Gastroesophageal sphincter (tissue), 4 donors: ENCODE measurements at regions not wholly inside any gene's neighbourhood (a gene's known extent, or its start where the extent isn't known, plus 50 kb on each side); places are given as distances from the start of the nearest gene placed in this dataset.

Experiments used
- ATAC-seq: fragments of 150-250 bp; one replicate; pipeline ENCODE4 v1.9.1; 2016; ENCODE audit warnings: mild to moderate bottlenecking, moderate library complexity
- H3K27ac ChIP-seq, 4 donors: fragments of 200-600 bp; sonication (generic) in 3 of 4; 1 replicate in 3 of 4; 2 replicates in 1 of 4; pipeline ENCODE4 v1.5.1; 2016 to 2019
- H3K27me3 ChIP-seq: fragments of 200-600 bp; sonication (generic); one replicate; pipeline ENCODE4 v1.5.1; 2019
- H3K36me3 ChIP-seq, 2 donors: fragments of 200-600 bp; sonication (generic); one replicate each; pipeline ENCODE4 v1.5.1; 2019; ENCODE audit warnings: control low read depth in 1 of 2
- H3K4me1 ChIP-seq, 3 donors: fragments of 200-600 bp; sonication (generic); 1 replicate in 2 of 3; 2 replicates in 1 of 3; pipeline ENCODE4 v1.5.1; 2016 to 2019; ENCODE audit warnings: control low read depth in 2 of 3
- H3K4me3 ChIP-seq, 2 donors: fragments of 200-600 bp; sonication (generic); one replicate each; pipeline ENCODE4 v1.5.1; 2019; ENCODE audit warnings: mild to moderate bottlenecking in 1 of 2, moderate library complexity in 1 of 2
- H3K9me3 ChIP-seq, 3 donors: fragments of 200-600 bp; sonication (generic); one replicate each; pipeline ENCODE4 v1.5.1; 2017 to 2019; ENCODE audit warnings: control low read depth in 2 of 3
- CTCF ChIP-seq, 4 experiments: fragments of 200-600 bp in 2 of 4; fragments of 450-650 bp in 2 of 4; sonication (generic) in 1 of 4; IDR thresholded peaks; one replicate each; pipeline ENCODE4 v1.5.1; 2017 to 2019; ENCODE audit warnings: antibody characterized with exemption in 4 of 4, mild to moderate bottlenecking in 2 of 4, moderate library complexity in 2 of 4
- EP300 ChIP-seq: sonication (generic); formaldehyde crosslinking; IDR thresholded peaks from one replicate; pipeline ENCODE4 v1.6.1; 2017; ENCODE audit warnings: antibody characterized with exemption, mild to moderate bottlenecking
- POLR2A ChIP-seq, 2 donors: fragments of 450-650 bp; IDR thresholded peaks; one replicate each; pipeline ENCODE4 v1.6.1; 2017; ENCODE audit warnings: antibody characterized with exemption in 2 of 2, mild to moderate bottlenecking in 2 of 2, moderate library complexity in 1 of 2
- POLR2AphosphoS5 ChIP-seq: sonication (generic); formaldehyde crosslinking; IDR thresholded peaks from one replicate; pipeline ENCODE4 v1.6.1; 2017; ENCODE audit warnings: antibody characterized with exemption
- WGBS, 2 donors: methylation state at CpG; one replicate each; pipeline ENCODE4 v1.1.5; 2018; ENCODE audit warnings: low coverage in 1 of 2; 5-methylcytosine and 5-hydroxymethylcytosine counted together

DNA sequence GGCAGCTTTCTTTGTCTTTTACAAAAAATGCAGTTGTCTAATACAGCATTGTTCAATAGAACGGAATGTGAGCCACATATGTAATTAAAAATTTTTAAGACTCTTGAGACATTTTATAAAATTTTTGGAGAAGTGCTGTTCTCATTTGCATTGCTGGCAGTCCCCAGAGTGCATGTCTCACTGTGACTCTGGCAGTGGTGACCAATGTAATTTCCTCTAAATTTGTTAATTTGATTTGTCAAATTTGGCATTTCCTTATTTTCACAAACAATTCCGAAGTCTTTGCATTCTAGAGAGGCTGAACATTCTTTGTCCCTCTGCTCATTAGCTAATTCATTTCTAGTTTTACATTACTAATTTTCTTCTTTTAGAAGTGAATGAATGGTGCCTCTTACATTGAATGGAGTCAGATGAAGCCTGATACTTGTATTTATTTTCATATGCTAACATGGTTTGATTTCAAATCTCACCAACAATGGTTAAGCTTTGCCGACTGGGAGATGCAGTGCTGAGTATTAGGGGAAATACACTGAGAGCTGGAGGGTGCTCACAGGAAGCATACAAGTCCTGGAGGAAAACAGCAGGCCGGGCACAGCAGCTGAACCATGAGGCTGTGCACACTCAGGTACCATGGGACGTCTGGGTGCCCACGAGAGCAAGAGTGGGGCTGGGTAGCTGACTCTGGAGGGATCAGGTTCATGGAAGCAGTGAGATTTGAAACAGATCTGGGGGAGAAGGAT lies 68.5 kb upstream of the ARMC2 start:
- no peak overlapping the region for H3K4me3 ChIP-seq

GRCh38 chr6:108780784-108781183 lies 67.4 kb upstream of the ARMC2 start:
- no peak overlapping the region for H3K27ac ChIP-seq

More for the DNA sequence above, 68.5 kb upstream of the ARMC2 start:
- WGBS, 2 donors: 58 to 72% methylated on average over 3 to 5 of the region's 6 CpGs
- H3K27me3 ChIP-seq: no peaks in the 10 kb centered on the region
- no peaks in the 10 kb centered on the region for H3K36me3 ChIP-seq
- no peak overlapping the region for H3K27ac ChIP-seq
- TF ChIP-seq EP300: no peak
- no peak for TF ChIP-seq POLR2A (IDR thresholded peaks at IDR 0.05)
- no peak for TF ChIP-seq CTCF (IDR thresholded peaks at IDR 0.05)
- TF ChIP-seq POLR2AphosphoS5: no peak
- no peak for ATAC-seq
- no peaks in the 10 kb centered on the region for H3K9me3 ChIP-seq
- peaks cover 0 to 19% (median 5%) of the 10 kb centered on the region in 3 donors for H3K4me1 ChIP-seq

GRCh38 chr6:108781419-108782100 lies 66.7 kb upstream of the ARMC2 start:
- WGBS, 2 donors: 26 to 54% methylated on average over 4 to 6 of the region's 13 CpGs
- Histone ChIP-seq H3K9me3 (no peaks in the 10 kb centered on the region), H3K4me3 (peak overlapping the region; percentile 45 to 49), H3K27me3 (no peaks in the 10 kb centered on the region), H3K27ac (peak overlapping the region in 2 of 4 donors; percentile 68 to 78), H3K4me1 (peaks cover 0 to 19% (median 5%) of the 10 kb centered on the region in 3 donors), H3K36me3 (no peaks in the 10 kb centered on the region)
- ATAC-seq: no peak
- TF ChIP-seq CTCF (IDR thresholded peaks at IDR 0.05): no peak
- TF ChIP-seq EP300: no peak
- TF ChIP-seq POLR2AphosphoS5: no peak
- no peak for TF ChIP-seq POLR2A (IDR thresholded peaks at IDR 0.05)

More at GRCh38 chr6:108780784-108781183, 67.4 kb upstream of the ARMC2 start:
- no peaks in the 10 kb centered on the region for H3K27me3 ChIP-seq
- peaks cover 0 to 19% (median 5%) of the 10 kb centered on the region in 3 donors for H3K4me1 ChIP-seq
- no peak for ATAC-seq
- no peaks in the 10 kb centered on the region for H3K9me3 ChIP-seq
- TF ChIP-seq EP300 (no peak), POLR2AphosphoS5 (no peak), CTCF (IDR thresholded peaks at IDR 0.05) (no peak), POLR2A (IDR thresholded peaks at IDR 0.05) (no peak)
- WGBS, 2 donors: 89% methylated on average over 4 of the region's 6 CpGs
- no peaks in the 10 kb centered on the region for H3K36me3 ChIP-seq
- H3K4me3 ChIP-seq: no peak overlapping the region

DNA sequence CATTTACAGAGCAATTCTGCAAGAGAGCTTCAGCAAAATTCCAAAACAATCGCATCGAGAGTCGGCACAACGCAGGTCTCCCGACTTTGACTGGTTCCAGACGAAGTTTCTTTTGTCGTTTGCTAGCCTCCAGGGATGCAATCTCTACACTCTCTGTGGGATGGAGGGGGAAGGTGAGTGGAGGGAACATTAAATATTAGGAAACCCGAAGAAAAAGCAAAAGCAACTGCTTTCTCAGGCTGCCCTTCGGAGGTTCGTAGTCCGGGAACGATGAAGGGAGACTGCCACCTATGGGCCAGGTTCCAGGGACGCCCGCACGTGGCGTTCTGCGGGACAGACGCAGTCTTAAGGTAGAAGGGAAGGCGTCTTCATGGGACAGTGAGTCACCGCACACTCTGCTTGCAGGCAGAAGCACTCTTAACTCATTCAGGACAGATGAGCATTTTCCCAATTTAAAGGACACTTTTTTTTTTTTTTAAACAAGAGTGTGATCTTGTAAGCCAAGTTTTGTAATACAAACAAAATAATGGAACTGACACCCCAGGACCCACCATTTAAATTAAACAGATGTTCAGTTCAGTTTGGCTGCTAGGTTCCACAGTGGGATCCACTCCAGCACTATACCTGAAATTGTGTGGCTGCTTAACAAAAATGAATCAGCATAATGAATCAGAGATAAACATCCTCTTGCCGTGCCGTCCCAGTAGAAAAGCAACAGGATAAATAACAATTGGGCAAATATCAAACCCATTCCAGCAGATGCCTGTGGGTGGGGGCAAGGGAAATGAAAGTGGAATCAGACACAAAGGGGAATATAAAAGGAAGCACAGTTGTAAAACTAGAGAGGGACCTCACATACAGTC lies 65.8 kb upstream of the ARMC2 start:
- H3K27ac ChIP-seq: peak overlapping the region in 2 of 4 donors; percentile 68 to 78
- peak; percentile 82 for TF ChIP-seq POLR2AphosphoS5
- no peak for TF ChIP-seq EP300
- TF ChIP-seq CTCF (IDR thresholded peaks at IDR 0.05): peak; percentile 39 to 85 (median 62)
- H3K9me3 ChIP-seq: no peaks in the 10 kb centered on the region
- no peaks in the 10 kb centered on the region for H3K36me3 ChIP-seq
- 0 to 1% methylated on average over 4 to 22 of the region's 22 CpGs for WGBS, 2 donors
- peaks cover 0 to 19% (median 5%) of the 10 kb centered on the region in 3 donors for H3K4me1 ChIP-seq
- peak; percentile 90 for ATAC-seq
- no peaks in the 10 kb centered on the region for H3K27me3 ChIP-seq
- peak overlapping the region; percentile 45 to 49 for H3K4me3 ChIP-seq
